ENCODE measurements at regions not wholly inside any gene's neighbourhood (a gene's known extent, or its start where the extent isn't known, plus 50 kb on each side); places are given as distances from the start of the nearest gene placed in this dataset.

GRCh38 chr9:21677387-21677786 is 125.0 kb upstream of the MTAP start:
- H4K20me1 ChIP-seq (ENCODE audit: insufficient read depth, low read length) = no peaks in the 10 kb centered on the region
- no peak for DNase-seq
- no peaks in the 10 kb centered on the region for H3K79me2 ChIP-seq (ENCODE audit: low read length)
- H3K4me2 ChIP-seq (ENCODE audit: low read depth, low read length) = no peak overlapping the region
- H2AFZ ChIP-seq (ENCODE audit: low read length) = no peak overlapping the region
- no peaks in the 10 kb centered on the region for H3K36me3 ChIP-seq (replicated peaks; ENCODE audit: insufficient read depth, low read length)
- H3K4me1 ChIP-seq (ENCODE audit: low read length) = no peaks in the 10 kb centered on the region
- no peak overlapping the region for H3K27ac ChIP-seq (ENCODE audit: low read length)
- H3K9me2 ChIP-seq (replicated peaks; ENCODE audit: insufficient read depth, low read length) = no peaks in the 10 kb centered on the region
- no peaks in the 10 kb centered on the region for H3K9me3 ChIP-seq (replicated peaks; ENCODE audit: insufficient read depth, low read length)
- H3K9ac ChIP-seq (ENCODE audit: low read length) = no peak overlapping the region
- no peaks in the 10 kb centered on the region for H3K27me3 ChIP-seq (replicated peaks; ENCODE audit: insufficient read depth, low read length)
- TF ChIP-seq EZH2phosphoT487 (IDR thresholded peaks at IDR 0.05; ENCODE audit: low read length) (no peak), EZH2 (optimal IDR thresholded peaks at IDR 0.05; ENCODE audit: low read depth, low read length) (no peak)
- TF ChIP-seq, protein P1, sequence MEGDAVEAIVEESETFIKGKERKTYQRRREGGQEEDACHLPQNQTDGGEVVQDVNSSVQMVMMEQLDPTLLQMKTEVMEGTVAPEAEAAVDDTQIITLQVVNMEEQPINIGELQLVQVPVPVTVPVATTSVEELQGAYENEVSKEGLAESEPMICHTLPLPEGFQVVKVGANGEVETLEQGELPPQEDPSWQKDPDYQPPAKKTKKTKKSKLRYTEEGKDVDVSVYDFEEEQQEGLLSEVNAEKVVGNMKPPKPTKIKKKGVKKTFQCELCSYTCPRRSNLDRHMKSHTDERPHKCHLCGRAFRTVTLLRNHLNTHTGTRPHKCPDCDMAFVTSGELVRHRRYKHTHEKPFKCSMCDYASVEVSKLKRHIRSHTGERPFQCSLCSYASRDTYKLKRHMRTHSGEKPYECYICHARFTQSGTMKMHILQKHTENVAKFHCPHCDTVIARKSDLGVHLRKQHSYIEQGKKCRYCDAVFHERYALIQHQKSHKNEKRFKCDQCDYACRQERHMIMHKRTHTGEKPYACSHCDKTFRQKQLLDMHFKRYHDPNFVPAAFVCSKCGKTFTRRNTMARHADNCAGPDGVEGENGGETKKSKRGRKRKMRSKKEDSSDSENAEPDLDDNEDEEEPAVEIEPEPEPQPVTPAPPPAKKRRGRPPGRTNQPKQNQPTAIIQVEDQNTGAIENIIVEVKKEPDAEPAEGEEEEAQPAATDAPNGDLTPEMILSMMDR (IDR thresholded peaks at IDR 0.05; ENCODE audit: low read length) = no peak
- no peaks in the 10 kb centered on the region for H3F3A ChIP-seq (ENCODE audit: insufficient read depth, low read length)
- no peak overlapping the region for H3K4me3 ChIP-seq (ENCODE audit: low read length)

GRCh38 chr9:21677834-21678233 is 124.6 kb upstream of the MTAP start:
- Histone ChIP-seq H3F3A (ENCODE audit: insufficient read depth, low read length) (no peaks in the 10 kb centered on the region), H4K20me1 (ENCODE audit: insufficient read depth, low read length) (no peaks in the 10 kb centered on the region), H2AFZ (ENCODE audit: low read length) (no peak overlapping the region), H3K4me1 (ENCODE audit: low read length) (no peaks in the 10 kb centered on the region), H3K9ac (ENCODE audit: low read length) (no peak overlapping the region), H3K27me3 (replicated peaks; ENCODE audit: insufficient read depth, low read length) (no peaks in the 10 kb centered on the region), H3K9me3 (replicated peaks; ENCODE audit: insufficient read depth, low read length) (no peaks in the 10 kb centered on the region), H3K79me2 (ENCODE audit: low read length) (no peaks in the 10 kb centered on the region), H3K27ac (ENCODE audit: low read length) (no peak overlapping the region), H3K9me2 (replicated peaks; ENCODE audit: insufficient read depth, low read length) (no peaks in the 10 kb centered on the region), H3K4me2 (ENCODE audit: low read depth, low read length) (no peak overlapping the region), H3K4me3 (ENCODE audit: low read length) (no peak overlapping the region), H3K36me3 (replicated peaks; ENCODE audit: insufficient read depth, low read length) (no peaks in the 10 kb centered on the region)
- TF ChIP-seq EZH2phosphoT487 (IDR thresholded peaks at IDR 0.05; ENCODE audit: low read length) (no peak), EZH2 (optimal IDR thresholded peaks at IDR 0.05; ENCODE audit: low read depth, low read length) (no peak)
- TF ChIP-seq, protein P1 (IDR thresholded peaks at IDR 0.05; ENCODE audit: low read length) = no peak
- no peak for DNase-seq

- no peaks in the 10 kb centered on the region for H3K4me1 ChIP-seq (ENCODE audit: low read length)
- no peak overlapping the region for H2AFZ ChIP-seq (ENCODE audit: low read length)
- H4K20me1 ChIP-seq (ENCODE audit: insufficient read depth, low read length) = no peaks in the 10 kb centered on the region
- H3K36me3 ChIP-seq (replicated peaks; ENCODE audit: insufficient read depth, low read length) = no peaks in the 10 kb centered on the region
- no peak overlapping the region for H3K4me2 ChIP-seq (ENCODE audit: low read depth, low read length)
- no peak overlapping the region for H3K27ac ChIP-seq (ENCODE audit: low read length)
- TF ChIP-seq EZH2phosphoT487 (IDR thresholded peaks at IDR 0.05; ENCODE audit: low read length) (no peak), EZH2 (optimal IDR thresholded peaks at IDR 0.05; ENCODE audit: low read depth, low read length) (no peak)
- TF ChIP-seq, protein P1 (IDR thresholded peaks at IDR 0.05; ENCODE audit: low read length) = no peak
- no peaks in the 10 kb centered on the region for H3K9me3 ChIP-seq (replicated peaks; ENCODE audit: insufficient read depth, low read length)
- no peak overlapping the region for H3K4me3 ChIP-seq (ENCODE audit: low read length)
- DNase-seq = no peak
- H3K9ac ChIP-seq (ENCODE audit: low read length) = no peak overlapping the region
- H3F3A ChIP-seq (ENCODE audit: insufficient read depth, low read length) = no peaks in the 10 kb centered on the region
- H3K79me2 ChIP-seq (ENCODE audit: low read length) = no peaks in the 10 kb centered on the region
- H3K27me3 ChIP-seq (replicated peaks; ENCODE audit: insufficient read depth, low read length) = no peaks in the 10 kb centered on the region
- H3K9me2 ChIP-seq (replicated peaks; ENCODE audit: insufficient read depth, low read length) = no peaks in the 10 kb centered on the region
Observed at GRCh38 chr9:21679432-21679831, 123.0 kb upstream of the MTAP start.

All from MM.1S (cell line).